ENCODE measurements at regions not wholly inside any gene's neighbourhood (a gene's known extent, or its start where the extent isn't known, plus 50 kb on each side); places are given as distances from the start of the nearest gene placed in this dataset.
"Not testable (repeated sequence)": the region's sequence is repeated elsewhere in the genome, so short reads cannot be mapped to it uniquely, and the experiment has no call there.

GRCh38 chr10:60534761-60535389 is 145.2 kb upstream of the ANK3 start:
- in situ Hi-C loops (cut with HindIII; ENCODE audit: low sequenced_read_pairs) = no loop called here
- no peak for DNase-seq (ENCODE audit: low spot score)

GRCh38 chr10:60532696-60533468 is 143.2 kb upstream of the ANK3 start:
- in situ Hi-C loops (cut with HindIII; ENCODE audit: low sequenced_read_pairs) = no loop called here
- no peak for DNase-seq (ENCODE audit: low spot score)

GRCh38 chr10:60531006-60531405 is 141.3 kb upstream of the ANK3 start:
- DNase-seq (ENCODE audit: low spot score) = no peak
- in situ Hi-C loops (cut with HindIII; ENCODE audit: low sequenced_read_pairs) = no loop called here

GRCh38 chr10:60527676-60528075 is 138.0 kb upstream of the ANK3 start:
- in situ Hi-C loops (cut with HindIII; ENCODE audit: low sequenced_read_pairs) = no loop called here

GRCh38 chr10:60525716-60526585 is 136.3 kb upstream of the ANK3 start:
- in situ Hi-C loops (cut with HindIII; ENCODE audit: low sequenced_read_pairs) = no loop called here

More at GRCh38 chr10:60527676-60528075, 138.0 kb upstream of the ANK3 start:
- no peak for DNase-seq (ENCODE audit: low spot score)

GRCh38 chr10:60524541-60524940 is 134.9 kb upstream of the ANK3 start:
- DNase-seq (ENCODE audit: low spot score) = no peak
- in situ Hi-C loops (cut with HindIII; ENCODE audit: low sequenced_read_pairs) = no loop called here

More at GRCh38 chr10:60525716-60526585, 136.3 kb upstream of the ANK3 start:
- DNase-seq (ENCODE audit: low spot score) = no peak

- in situ Hi-C loops (cut with HindIII; ENCODE audit: low sequenced_read_pairs) = not testable (repeated sequence)
Observed at GRCh38 chr10:60523371-60523770, 133.7 kb upstream of the ANK3 start.

GRCh38 chr10:60522617-60523016 is 132.9 kb upstream of the ANK3 start:
- in situ Hi-C loops (cut with HindIII; ENCODE audit: low sequenced_read_pairs) = no loop called here
- no peak for DNase-seq (ENCODE audit: low spot score)

More at GRCh38 chr10:60523371-60523770, 133.7 kb upstream of the ANK3 start:
- not testable (repeated sequence) for DNase-seq (ENCODE audit: low spot score)

GRCh38 chr10:60521974-60522405 is 132.3 kb upstream of the ANK3 start:
- DNase-seq (ENCODE audit: low spot score) = peak; percentile 8
- in situ Hi-C loops (cut with HindIII; ENCODE audit: low sequenced_read_pairs) = no loop called here

- in situ Hi-C loops (cut with HindIII; ENCODE audit: low sequenced_read_pairs) = no loop called here
Observed at GRCh38 chr10:60518745-60519144, 129.1 kb upstream of the ANK3 start.

GRCh38 chr10:60517805-60518204 is 128.1 kb upstream of the ANK3 start:
- DNase-seq (ENCODE audit: low spot score) = no peak
- in situ Hi-C loops (cut with HindIII; ENCODE audit: low sequenced_read_pairs) = no loop called here

More at GRCh38 chr10:60518745-60519144, 129.1 kb upstream of the ANK3 start:
- DNase-seq (ENCODE audit: low spot score) = no peak

GRCh38 chr10:60513281-60513680 is 123.6 kb upstream of the ANK3 start:
- no peak for DNase-seq (ENCODE audit: low spot score)
- in situ Hi-C loops (cut with HindIII; ENCODE audit: low sequenced_read_pairs) = no loop called here

GRCh38 chr10:60511477-60512229 is 122.0 kb upstream of the ANK3 start:
- DNase-seq (ENCODE audit: low spot score) = no peak
- in situ Hi-C loops (cut with HindIII; ENCODE audit: low sequenced_read_pairs) = no loop called here

GRCh38 chr10:60508831-60509230 is 119.2 kb upstream of the ANK3 start:
- peak; percentile 27 for DNase-seq (ENCODE audit: low spot score)
- in situ Hi-C loops (cut with HindIII; ENCODE audit: low sequenced_read_pairs) = no loop called here

- no peak for DNase-seq (ENCODE audit: low spot score)
- in situ Hi-C loops (cut with HindIII; ENCODE audit: low sequenced_read_pairs) = no loop called here
Observed at GRCh38 chr10:60508037-60508436, 118.4 kb upstream of the ANK3 start.

GRCh38 chr10:60502621-60503020 is 112.9 kb upstream of the ANK3 start:
- in situ Hi-C loops (cut with HindIII; ENCODE audit: low sequenced_read_pairs) = no loop called here
- no peak for DNase-seq (ENCODE audit: low spot score)

GRCh38 chr10:60498985-60499384 is 109.3 kb upstream of the ANK3 start:
- in situ Hi-C loops (cut with HindIII; ENCODE audit: low sequenced_read_pairs) = no loop called here
- DNase-seq (ENCODE audit: low spot score) = no peak

- DNase-seq (ENCODE audit: low spot score) = no peak
- in situ Hi-C loops (cut with HindIII; ENCODE audit: low sequenced_read_pairs) = no loop called here
Observed at GRCh38 chr10:60497364-60497763, 107.7 kb upstream of the ANK3 start.

GRCh38 chr10:60496181-60496580 is 106.5 kb upstream of the ANK3 start:
- no peak for DNase-seq (ENCODE audit: low spot score)
- in situ Hi-C loops (cut with HindIII; ENCODE audit: low sequenced_read_pairs) = no loop called here

Data from G401 (cell line).